SK-N-SH treated with all-trans-retinoic acid at 6 μM for 48 hours (cell line): ENCODE measurements at regions not wholly inside any gene's neighbourhood (a gene's known extent, or its start where the extent isn't known, plus 50 kb on each side); places are given as distances from the start of the nearest gene placed in this dataset.

ENCODE experiments used
- ARNTL ChIP-seq: fragments of 450-650 bp; formaldehyde crosslinking; IDR thresholded peaks from 2 replicates; pipeline ENCODE4 v1.5.0; 2020; ENCODE audit warnings: low read depth, mild to moderate bottlenecking, moderate library complexity, borderline replicate concordance
- CSDC2 ChIP-seq: fragments of 250-450 bp; sonication (Bioruptor Pico); IDR thresholded peaks from 2 replicates; pipeline ENCODE4 v1.5.0; 2020; ENCODE audit warnings: mild to moderate bottlenecking, moderate library complexity
- ESRRG ChIP-seq: fragments of 250-450 bp; sonication (Bioruptor Pico); IDR thresholded peaks from 2 replicates; pipeline ENCODE4 v1.6.1; 2021; ENCODE audit warnings: mild to moderate bottlenecking
- OSR1 ChIP-seq: fragments of 250-450 bp; sonication (Bioruptor Pico); IDR thresholded peaks from 2 replicates; pipeline ENCODE4 v1.8.0; 2022; ENCODE audit warnings: moderate library complexity, mild to moderate bottlenecking, inconsistent platforms
- RARB ChIP-seq: fragments of 250-450 bp; sonication (Bioruptor Pico); IDR thresholded peaks from 2 replicates; pipeline ENCODE4 v1.8.0; 2021; ENCODE audit warnings: mild to moderate bottlenecking, moderate library complexity
- TOX ChIP-seq: fragments of 250-450 bp; sonication (Bioruptor Pico); IDR thresholded peaks from 2 replicates; pipeline ENCODE4 v1.8.0; 2021; ENCODE audit warnings: mild to moderate bottlenecking, moderate library complexity, borderline replicate concordance
- TSHZ2 ChIP-seq: fragments of 250-450 bp; sonication (Bioruptor Pico); IDR thresholded peaks from 2 replicates; pipeline ENCODE4 v1.5.0; 2020; ENCODE audit warnings: mild to moderate bottlenecking, moderate library complexity
- ZFP3 ChIP-seq: fragments of 250-450 bp; sonication (Bioruptor Pico); IDR thresholded peaks from 2 replicates; pipeline ENCODE4 v1.5.0; 2020; ENCODE audit warnings: mild to moderate bottlenecking, moderate library complexity
- ZFP30 ChIP-seq: fragments of 450-650 bp; formaldehyde crosslinking; IDR thresholded peaks from 2 replicates; pipeline ENCODE4 v1.5.0; 2022; ENCODE audit warnings: mild to moderate bottlenecking, moderate library complexity
- ZNF70 ChIP-seq: fragments of 450-650 bp; formaldehyde crosslinking; IDR thresholded peaks from 2 replicates; pipeline ENCODE4 v1.5.0; 2020; ENCODE audit warnings: mild to moderate bottlenecking, moderate library complexity
- TF ChIP-seq, protein P1 (sequence below): fragments of 250-450 bp; sonication (Bioruptor Pico); IDR thresholded peaks from 2 replicates; pipeline ENCODE4 v1.5.1; 2020; ENCODE audit warnings: low read depth, mild to moderate bottlenecking, moderate library complexity
- TF ChIP-seq, protein P2 (sequence below): fragments of 250-450 bp; sonication (Bioruptor Pico); IDR thresholded peaks from 2 replicates; pipeline ENCODE4 v1.8.0; 2020; ENCODE audit warnings: mild to moderate bottlenecking, moderate library complexity, borderline replicate concordance

- TF ChIP-seq CSDC2 (CRISPR knock-in tag), result no peak
- TF ChIP-seq, protein P1, sequence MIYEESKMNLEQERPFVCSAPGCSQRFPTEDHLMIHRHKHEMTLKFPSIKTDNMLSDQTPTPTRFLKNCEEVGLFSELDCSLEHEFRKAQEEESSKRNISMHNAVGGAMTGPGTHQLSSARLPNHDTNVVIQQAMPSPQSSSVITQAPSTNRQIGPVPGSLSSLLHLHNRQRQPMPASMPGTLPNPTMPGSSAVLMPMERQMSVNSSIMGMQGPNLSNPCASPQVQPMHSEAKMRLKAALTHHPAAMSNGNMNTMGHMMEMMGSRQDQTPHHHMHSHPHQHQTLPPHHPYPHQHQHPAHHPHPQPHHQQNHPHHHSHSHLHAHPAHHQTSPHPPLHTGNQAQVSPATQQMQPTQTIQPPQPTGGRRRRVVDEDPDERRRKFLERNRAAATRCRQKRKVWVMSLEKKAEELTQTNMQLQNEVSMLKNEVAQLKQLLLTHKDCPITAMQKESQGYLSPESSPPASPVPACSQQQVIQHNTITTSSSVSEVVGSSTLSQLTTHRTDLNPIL (CRISPR knock-in tag), result no peak
- TF ChIP-seq, protein P2, sequence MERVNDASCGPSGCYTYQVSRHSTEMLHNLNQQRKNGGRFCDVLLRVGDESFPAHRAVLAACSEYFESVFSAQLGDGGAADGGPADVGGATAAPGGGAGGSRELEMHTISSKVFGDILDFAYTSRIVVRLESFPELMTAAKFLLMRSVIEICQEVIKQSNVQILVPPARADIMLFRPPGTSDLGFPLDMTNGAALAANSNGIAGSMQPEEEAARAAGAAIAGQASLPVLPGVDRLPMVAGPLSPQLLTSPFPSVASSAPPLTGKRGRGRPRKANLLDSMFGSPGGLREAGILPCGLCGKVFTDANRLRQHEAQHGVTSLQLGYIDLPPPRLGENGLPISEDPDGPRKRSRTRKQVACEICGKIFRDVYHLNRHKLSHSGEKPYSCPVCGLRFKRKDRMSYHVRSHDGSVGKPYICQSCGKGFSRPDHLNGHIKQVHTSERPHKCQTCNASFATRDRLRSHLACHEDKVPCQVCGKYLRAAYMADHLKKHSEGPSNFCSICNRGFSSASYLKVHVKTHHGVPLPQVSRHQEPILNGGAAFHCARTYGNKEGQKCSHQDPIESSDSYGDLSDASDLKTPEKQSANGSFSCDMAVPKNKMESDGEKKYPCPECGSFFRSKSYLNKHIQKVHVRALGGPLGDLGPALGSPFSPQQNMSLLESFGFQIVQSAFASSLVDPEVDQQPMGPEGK (CRISPR knock-in tag), result no peak
- TF ChIP-seq RARB (CRISPR knock-in tag), result no peak
- TF ChIP-seq ZFP3 (CRISPR knock-in tag), result no peak
- no peak for TF ChIP-seq ZNF70 (CRISPR knock-in tag)
- TF ChIP-seq TOX, result no peak
- TF ChIP-seq ARNTL (CRISPR knock-in tag), result no peak
- TF ChIP-seq OSR1, result no peak
- no peak for TF ChIP-seq ZFP30
- no peak for TF ChIP-seq TSHZ2 (CRISPR knock-in tag)
- TF ChIP-seq ESRRG, result no peak
Measured at GRCh38 chr2:21646345-21646744, 522.6 kb downstream of the TDRD15 start.
